PC-9 (cell line): ENCODE measurements at regions not wholly inside any gene's neighbourhood (a gene's known extent, or its start where the extent isn't known, plus 50 kb on each side); places are given as distances from the start of the nearest gene placed in this dataset.

ENCODE experiments used
- CTCF ChIP-seq: fragments of 200-600 bp; sonication (generic); conservative IDR thresholded peaks from 2 replicates; pipeline ENCODE4 v1.6.1; 2017; ENCODE audit warnings: mixed run types, antibody characterized with exemption, mild to moderate bottlenecking, moderate library complexity
- EZH2 ChIP-seq: fragments of 200-600 bp; sonication (generic); IDR thresholded peaks from 2 replicates; pipeline ENCODE4 v1.8.0; 2017; ENCODE audit warnings: antibody characterized with exemption, low read depth

DNA sequence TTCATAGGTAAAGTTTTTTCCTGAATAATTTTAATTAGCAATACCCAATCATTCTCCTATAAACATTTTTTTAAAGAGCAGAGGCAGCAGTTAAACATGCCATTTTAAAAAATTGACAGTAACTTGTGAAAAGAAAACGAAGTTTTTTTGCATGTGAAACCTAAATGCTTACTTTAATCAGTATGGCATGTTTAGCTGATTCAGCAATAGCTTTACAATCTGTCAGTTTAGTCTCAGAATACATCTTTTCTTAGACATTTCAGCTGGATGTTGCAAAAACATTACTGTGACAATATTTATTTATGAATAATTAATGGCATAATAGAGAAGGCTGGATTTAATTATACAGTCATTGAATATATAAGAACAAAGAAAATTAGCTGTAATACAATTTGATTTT is 1132.4 kb upstream of the ADGRL2 start:
- TF ChIP-seq CTCF (no peak), EZH2 (no peak)
